Keratinocyte (primary cell): ENCODE measurements at regions not wholly inside any gene's neighbourhood (a gene's known extent, or its start where the extent isn't known, plus 50 kb on each side); places are given as distances from the start of the nearest gene placed in this dataset.

ENCODE experiments used
- DNase-seq: peaks from one replicate; pipeline ENCODE4 v3.0.0-alpha.2; 2011; ENCODE audit warnings: low read depth, missing footprints, low spot score
- FAIRE-seq: peaks from 2 replicates; lab custom pipeline; 2011; peaks lifted over from hg19 to GRCh38; lab: Jason Lieb, UNC
- H2AFZ ChIP-seq: 2 replicates; pipeline ENCODE4 v1.6.0; 2012; ENCODE audit warnings: low read length, control low read depth, inconsistent platforms; ENCODE audit not compliant: control insufficient read depth
- H3K27ac ChIP-seq: 2 replicates; pipeline ENCODE4 v1.5.1; 2011; ENCODE audit warnings: low read length; ENCODE audit not compliant: control insufficient read depth, insufficient read depth
- H3K27me3 ChIP-seq: 3 replicates; pipeline ENCODE4 v1.6.0; 2011; ENCODE audit warnings: low read length; ENCODE audit not compliant: control insufficient read depth, insufficient read depth; ENCODE audit errors: extremely low read depth
- H3K36me3 ChIP-seq, 2 experiments: 2 replicates in 1 of 2; 3 replicates in 1 of 2; pipeline ENCODE4 v1.5.1; 2011; ENCODE audit warnings: low read length in 2 of 2, mild to moderate bottlenecking in 1 of 2; ENCODE audit not compliant: control insufficient read depth in 2 of 2, insufficient read depth in 2 of 2; ENCODE audit errors: extremely low read depth in 1 of 2
- H3K4me1 ChIP-seq: 3 replicates; pipeline ENCODE4 v1.5.1; 2011; ENCODE audit warnings: low read length; ENCODE audit not compliant: control insufficient read depth, insufficient read depth; ENCODE audit errors: extremely low read depth
- H3K4me2 ChIP-seq: 3 replicates; pipeline ENCODE4 v1.6.0; 2011; ENCODE audit warnings: low read depth, low read length; ENCODE audit not compliant: control insufficient read depth, insufficient read depth; ENCODE audit errors: extremely low read depth
- H3K4me3 ChIP-seq, 3 experiments: fragments of 200-600 bp in 1 of 3; sonication (generic) in 1 of 3; 2 replicates in 2 of 3; 3 replicates in 1 of 3; pipeline ENCODE4 v1.5.1; 2011 to 2016; ENCODE audit warnings: low read length in 3 of 3, mild to moderate bottlenecking in 3 of 3, control low read depth in 2 of 3, inconsistent platforms in 1 of 3, low read depth in 1 of 3, mixed read lengths in 1 of 3, mixed run types in 1 of 3, moderate library complexity in 1 of 3; ENCODE audit not compliant: control insufficient read depth in 2 of 3, insufficient read depth in 2 of 3; ENCODE audit errors: extremely low read depth in 1 of 3
- H3K79me2 ChIP-seq: 2 replicates; pipeline ENCODE4 v1.6.0; 2012; ENCODE audit warnings: low read length; ENCODE audit not compliant: control insufficient read depth, insufficient read depth
- H3K9ac ChIP-seq: 3 replicates; pipeline ENCODE4 v1.6.0; 2011; ENCODE audit warnings: low read length; ENCODE audit not compliant: control insufficient read depth, insufficient read depth; ENCODE audit errors: extremely low read depth
- H3K9me1 ChIP-seq: 3 replicates; pipeline ENCODE4 v1.6.0; 2011; ENCODE audit warnings: low read length; ENCODE audit not compliant: control insufficient read depth, insufficient read depth; ENCODE audit errors: extremely low read depth
- H3K9me3 ChIP-seq: 2 replicates; pipeline ENCODE4 v1.5.1; 2012; ENCODE audit warnings: low read depth, low read length; ENCODE audit not compliant: control insufficient read depth
- H4K20me1 ChIP-seq: 3 replicates; pipeline ENCODE4 v1.6.0; 2011; ENCODE audit warnings: low read length; ENCODE audit not compliant: control insufficient read depth, insufficient read depth; ENCODE audit errors: extremely low read depth
- EZH2 ChIP-seq: IDR thresholded peaks from one replicate; pipeline ENCODE4 v1.6.1; 2012; ENCODE audit warnings: inconsistent platforms, mild to moderate bottlenecking, low read length, moderate library complexity
- dilution Hi-C: fragments of 300-500 bp; cut with MboI; formaldehyde crosslinking; loops from one replicate; pipeline ENCODE4 v1.7.0; 2020; ENCODE audit warnings: low sequenced_read_pairs; ENCODE audit not compliant: extremely low pct_ligation_motif_present
- TF ChIP-seq, protein P1 (sequence below), 3 experiments: IDR thresholded peaks in 1 of 3; conservative IDR thresholded peaks in 1 of 3; optimal IDR thresholded peaks in 1 of 3; 2 replicates in 2 of 3; 3 replicates in 1 of 3; pipeline versions ENCODE3 to v1.5.1; 2011; ENCODE audit warnings: low read length in 3 of 3, mild to moderate bottlenecking in 3 of 3, moderate library complexity in 2 of 3, control low read depth in 1 of 3, inconsistent platforms in 1 of 3; ENCODE audit not compliant: insufficient read depth in 2 of 3; ENCODE audit errors: extremely low read depth in 1 of 3

DNA sequence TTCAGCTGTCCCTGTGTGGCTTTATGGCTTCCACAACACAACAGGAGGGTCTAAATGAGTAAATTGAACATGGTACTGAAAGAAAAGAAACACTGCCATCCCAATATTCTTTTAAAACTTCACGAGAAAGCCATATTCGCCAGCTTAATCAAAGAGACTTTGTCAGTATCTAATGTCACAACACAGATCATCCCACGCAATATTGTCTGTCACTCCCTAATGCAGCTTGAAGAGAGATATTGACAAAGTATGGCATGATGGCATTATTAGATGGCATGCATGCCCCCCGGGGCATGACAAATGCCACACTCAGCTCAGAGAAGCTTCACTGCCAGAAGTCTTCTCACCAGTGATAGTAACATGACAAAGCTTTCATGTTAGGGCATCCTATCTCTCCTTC is 197.8 kb downstream of the TTC8 start:
- DNase-seq (no peak), FAIRE-seq (no peak)
- dilution Hi-C loops = no loop called here
- no peak for TF ChIP-seq EZH2
- TF ChIP-seq, protein P1, sequence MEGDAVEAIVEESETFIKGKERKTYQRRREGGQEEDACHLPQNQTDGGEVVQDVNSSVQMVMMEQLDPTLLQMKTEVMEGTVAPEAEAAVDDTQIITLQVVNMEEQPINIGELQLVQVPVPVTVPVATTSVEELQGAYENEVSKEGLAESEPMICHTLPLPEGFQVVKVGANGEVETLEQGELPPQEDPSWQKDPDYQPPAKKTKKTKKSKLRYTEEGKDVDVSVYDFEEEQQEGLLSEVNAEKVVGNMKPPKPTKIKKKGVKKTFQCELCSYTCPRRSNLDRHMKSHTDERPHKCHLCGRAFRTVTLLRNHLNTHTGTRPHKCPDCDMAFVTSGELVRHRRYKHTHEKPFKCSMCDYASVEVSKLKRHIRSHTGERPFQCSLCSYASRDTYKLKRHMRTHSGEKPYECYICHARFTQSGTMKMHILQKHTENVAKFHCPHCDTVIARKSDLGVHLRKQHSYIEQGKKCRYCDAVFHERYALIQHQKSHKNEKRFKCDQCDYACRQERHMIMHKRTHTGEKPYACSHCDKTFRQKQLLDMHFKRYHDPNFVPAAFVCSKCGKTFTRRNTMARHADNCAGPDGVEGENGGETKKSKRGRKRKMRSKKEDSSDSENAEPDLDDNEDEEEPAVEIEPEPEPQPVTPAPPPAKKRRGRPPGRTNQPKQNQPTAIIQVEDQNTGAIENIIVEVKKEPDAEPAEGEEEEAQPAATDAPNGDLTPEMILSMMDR (optimal IDR thresholded peaks at IDR 0.05 in 1 of 3, IDR thresholded peaks at IDR 0.05 in 1 of 3, conservative IDR thresholded peaks at IDR 0.05 in 1 of 3; ENCODE audit: extremely low read depth in 1 of 3, insufficient read depth in 2 of 3, low read length in 3 of 3) = no peak
- Histone ChIP-seq H3K79me2 (no peaks in the 10 kb centered on the region), H3K9me1 (no peaks in the 10 kb centered on the region), H2AFZ (no peak overlapping the region), H3K4me2 (no peak overlapping the region), H4K20me1 (no peaks in the 10 kb centered on the region), H3K9ac (no peak overlapping the region), H3K4me1 (peaks cover 3% of the 10 kb centered on the region), H3K36me3 (no peaks in the 10 kb centered on the region), H3K27me3 (peaks cover 18% of the 10 kb centered on the region), H3K9me3 (no peaks in the 10 kb centered on the region), H3K4me3 (no peak overlapping the region), H3K27ac (no peak overlapping the region)

DNA sequence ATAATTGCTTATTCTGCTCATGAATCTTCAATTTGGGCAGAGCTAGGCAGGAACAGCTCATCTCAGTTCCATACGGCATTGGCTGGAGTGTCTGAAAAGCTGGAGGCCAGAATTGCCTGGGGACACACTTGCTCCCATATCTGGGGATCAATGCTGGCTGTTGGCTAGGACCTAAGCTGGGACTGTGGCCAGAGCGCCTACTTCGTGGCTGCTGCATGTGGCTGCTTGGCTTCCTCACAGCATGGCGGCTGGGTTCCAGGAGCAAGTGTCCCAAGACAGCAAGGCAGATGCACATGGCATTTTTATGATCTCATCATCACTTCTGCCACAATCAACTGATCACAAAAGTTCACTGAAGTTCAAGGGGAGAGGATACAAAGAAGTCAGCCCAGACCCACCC is 200.2 kb downstream of the TTC8 start:
- Histone ChIP-seq H3K27me3 (peaks cover 33% of the 10 kb centered on the region), H3K9ac (no peak overlapping the region), H3K4me2 (no peak overlapping the region), H3K4me3 (no peak overlapping the region), H2AFZ (no peak overlapping the region), H3K79me2 (no peaks in the 10 kb centered on the region), H3K4me1 (peaks cover 7% of the 10 kb centered on the region), H4K20me1 (no peaks in the 10 kb centered on the region), H3K9me1 (no peaks in the 10 kb centered on the region), H3K36me3 (no peaks in the 10 kb centered on the region), H3K9me3 (no peaks in the 10 kb centered on the region), H3K27ac (no peak overlapping the region)
- dilution Hi-C loops = no loop called here
- FAIRE-seq (no peak), DNase-seq (no peak)
- TF ChIP-seq, protein P1 (optimal IDR thresholded peaks at IDR 0.05 in 1 of 3, IDR thresholded peaks at IDR 0.05 in 1 of 3, conservative IDR thresholded peaks at IDR 0.05 in 1 of 3; ENCODE audit: extremely low read depth in 1 of 3, insufficient read depth in 2 of 3, low read length in 3 of 3) = no peak
- no peak for TF ChIP-seq EZH2
